Prostate gland (tissue), 2 donors: ENCODE measurements at regions not wholly inside any gene's neighbourhood (a gene's known extent, or its start where the extent isn't known, plus 50 kb on each side); places are given as distances from the start of the nearest gene placed in this dataset.

Experiments used
- DNase-seq: peaks from one replicate; pipeline ENCODE4 v3.0.0-alpha.2; 2019; ENCODE audit warnings: low spot score
- H3K27ac ChIP-seq, 2 donors: fragments of 200-600 bp; sonication (generic); 2 replicates each; pipeline ENCODE4 v1.5.1; 2017 to 2019
- H3K27me3 ChIP-seq: fragments of 200-600 bp; sonication (generic); replicated peaks from 2 replicates; pipeline ENCODE4 v1.5.1; 2019; ENCODE audit not compliant: insufficient read depth
- H3K36me3 ChIP-seq, 2 donors: fragments of 200-600 bp; sonication (generic); 1 replicate in 1 of 2; 2 replicates in 1 of 2; pipeline versions ENCODE4 v1.5.1 to v1.8.1; 2017 to 2019
- H3K4me1 ChIP-seq: fragments of 200-600 bp; sonication (generic); replicated peaks from 2 replicates; pipeline ENCODE4 v1.5.1; 2019
- H3K4me3 ChIP-seq, 2 donors: fragments of 200-600 bp; sonication (generic); 2 replicates each; pipeline ENCODE4 v1.5.1; 2017 to 2019
- H3K9me3 ChIP-seq: fragments of 200-600 bp; sonication (generic); 2 replicates; pipeline ENCODE4 v1.5.1; 2017
- CTCF ChIP-seq, 4 experiments: fragments of 200-600 bp in 2 of 4; fragments of 450-650 bp in 2 of 4; sonication (generic) in 2 of 4; IDR thresholded peaks; 1 replicate in 3 of 4; 2 replicates in 1 of 4; pipeline ENCODE4 v1.5.1; 2016 to 2019; ENCODE audit warnings: antibody characterized with exemption in 4 of 4, mild to moderate bottlenecking in 2 of 4, moderate library complexity in 2 of 4
- POLR2A ChIP-seq: fragments of 450-650 bp; IDR thresholded peaks from one replicate; pipeline ENCODE4 v1.6.1; 2016; ENCODE audit warnings: antibody characterized with exemption, mild to moderate bottlenecking
- POLR2AphosphoS5 ChIP-seq: sonication (generic); formaldehyde crosslinking; IDR thresholded peaks from one replicate; pipeline ENCODE4 v1.6.1; 2017; ENCODE audit warnings: antibody characterized with exemption
- WGBS: methylation state at CpG from one replicate; pipeline ENCODE4 v1.1.5; 2018; 5-methylcytosine and 5-hydroxymethylcytosine counted together
- intact Hi-C: fragments of 100-400 bp; cut with DNase I; formaldehyde crosslinking; loops from one replicate; pipeline ENCODE4 v1.14.2; 2022

GRCh38 chr9:135022191-135022870, 65.1 kb upstream of the OLFM1 start:
- H3K27me3 ChIP-seq = no peaks in the 10 kb centered on the region
- H3K4me3 ChIP-seq = no peak overlapping the region
- no peaks in the 10 kb centered on the region for H3K9me3 ChIP-seq
- no peak overlapping the region for H3K27ac ChIP-seq
- TF ChIP-seq POLR2AphosphoS5 (no peak), CTCF (IDR thresholded peaks at IDR 0.05) (no peak)
- no peaks in the 10 kb centered on the region for H3K36me3 ChIP-seq
- intact Hi-C loops = no loop called here
- DNase-seq = no peak
- 88% methylated on average over 18 of the region's 18 CpGs for WGBS
- no peaks in the 10 kb centered on the region for H3K4me1 ChIP-seq

GRCh38 chr9:135023088-135023785, 64.2 kb upstream of the OLFM1 start:
- intact Hi-C loops = no loop called here
- Histone ChIP-seq H3K27ac (no peak overlapping the region), H3K36me3 (no peaks in the 10 kb centered on the region), H3K9me3 (no peaks in the 10 kb centered on the region), H3K27me3 (no peaks in the 10 kb centered on the region), H3K4me3 (no peak overlapping the region), H3K4me1 (no peaks in the 10 kb centered on the region)
- DNase-seq = peak; percentile 64
- TF ChIP-seq CTCF (IDR thresholded peaks at IDR 0.05) (no peak), POLR2A (no peak), POLR2AphosphoS5 (peak; percentile 16)
- WGBS = 51% methylated on average over 9 of the region's 9 CpGs

GRCh38 chr9:135023786-135024405, 63.6 kb upstream of the OLFM1 start:
- no peaks in the 10 kb centered on the region for H3K4me1 ChIP-seq
- no peak for DNase-seq
- H3K27me3 ChIP-seq = no peaks in the 10 kb centered on the region
- WGBS = 69% methylated on average over 15 of the region's 15 CpGs
- H3K36me3 ChIP-seq = no peaks in the 10 kb centered on the region
- H3K4me3 ChIP-seq = no peak overlapping the region
- intact Hi-C loops = no loop called here
- TF ChIP-seq POLR2A = no peak
- TF ChIP-seq CTCF (IDR thresholded peaks at IDR 0.05) = no peak
- H3K9me3 ChIP-seq = no peaks in the 10 kb centered on the region
- no peak overlapping the region for H3K27ac ChIP-seq

GRCh38 chr9:135029463-135029862, 58.0 kb upstream of the OLFM1 start:
- 85% methylated on average over 13 of the region's 13 CpGs for WGBS
- Histone ChIP-seq H3K4me1 (no peaks in the 10 kb centered on the region), H3K4me3 (no peak overlapping the region), H3K9me3 (no peaks in the 10 kb centered on the region), H3K27ac (no peak overlapping the region), H3K27me3 (no peaks in the 10 kb centered on the region), H3K36me3 (no peaks in the 10 kb centered on the region)
- no peak for DNase-seq
- TF ChIP-seq POLR2A (no peak), POLR2AphosphoS5 (no peak), CTCF (IDR thresholded peaks at IDR 0.05) (no peak)
- intact Hi-C loops = no loop called here
